ENCODE measurements at regions not wholly inside any gene's neighbourhood (a gene's known extent, or its start where the extent isn't known, plus 50 kb on each side); places are given as distances from the start of the nearest gene placed in this dataset.

DNA sequence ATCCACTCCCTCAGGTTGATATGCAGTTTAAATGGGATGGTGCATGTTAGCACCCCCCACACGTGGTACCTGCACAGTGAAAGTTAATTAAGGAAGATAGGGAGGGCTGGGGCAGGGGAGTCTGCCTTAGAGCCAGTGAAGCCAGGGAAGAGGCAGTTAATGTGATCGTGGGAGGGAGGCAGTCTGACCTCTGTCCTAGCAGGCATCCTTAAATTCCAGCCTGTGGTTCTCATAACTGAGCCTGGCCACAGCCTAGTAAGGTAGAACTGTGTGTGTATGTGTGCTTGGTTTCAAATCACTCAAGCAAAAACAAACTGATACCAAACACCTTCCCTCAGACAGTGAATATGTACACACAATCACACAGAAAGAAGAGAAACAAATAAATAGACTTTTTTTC lies 319.1 kb upstream of the TLE3 start:
- no peak overlapping the region for H2BK120ac ChIP-seq (ENCODE audit: low read depth, low read length)
- H3K4ac ChIP-seq (ENCODE audit: low read depth, low read length), result no peak overlapping the region
- no peak overlapping the region for H3K4me2 ChIP-seq (ENCODE audit: low read depth, low read length)
- TF ChIP-seq, protein P1, sequence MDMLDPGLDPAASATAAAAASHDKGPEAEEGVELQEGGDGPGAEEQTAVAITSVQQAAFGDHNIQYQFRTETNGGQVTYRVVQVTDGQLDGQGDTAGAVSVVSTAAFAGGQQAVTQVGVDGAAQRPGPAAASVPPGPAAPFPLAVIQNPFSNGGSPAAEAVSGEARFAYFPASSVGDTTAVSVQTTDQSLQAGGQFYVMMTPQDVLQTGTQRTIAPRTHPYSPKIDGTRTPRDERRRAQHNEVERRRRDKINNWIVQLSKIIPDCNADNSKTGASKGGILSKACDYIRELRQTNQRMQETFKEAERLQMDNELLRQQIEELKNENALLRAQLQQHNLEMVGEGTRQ (IDR thresholded peaks at IDR 0.05; ENCODE audit: low read depth, low read length), result no peak
- TF ChIP-seq POLR2A (IDR thresholded peaks at IDR 0.05; ENCODE audit: low read depth, low read length) (no peak), MXI1 (IDR thresholded peaks at IDR 0.05; ENCODE audit: borderline replicate concordance, low read depth, low read length) (no peak), FOS (IDR thresholded peaks at IDR 0.05; ENCODE audit: low read depth, low read length) (no peak), RFX5 (IDR thresholded peaks at IDR 0.05; ENCODE audit: low read depth, low read length) (no peak), CHD1 (IDR thresholded peaks at IDR 0.05; ENCODE audit: low read depth, low read length) (no peak), MAFK (IDR thresholded peaks at IDR 0.05; ENCODE audit: low read depth, low read length) (no peak), BHLHE40 (IDR thresholded peaks at IDR 0.05; ENCODE audit: low read depth, low read length) (no peak)
- TF ChIP-seq, protein P2, sequence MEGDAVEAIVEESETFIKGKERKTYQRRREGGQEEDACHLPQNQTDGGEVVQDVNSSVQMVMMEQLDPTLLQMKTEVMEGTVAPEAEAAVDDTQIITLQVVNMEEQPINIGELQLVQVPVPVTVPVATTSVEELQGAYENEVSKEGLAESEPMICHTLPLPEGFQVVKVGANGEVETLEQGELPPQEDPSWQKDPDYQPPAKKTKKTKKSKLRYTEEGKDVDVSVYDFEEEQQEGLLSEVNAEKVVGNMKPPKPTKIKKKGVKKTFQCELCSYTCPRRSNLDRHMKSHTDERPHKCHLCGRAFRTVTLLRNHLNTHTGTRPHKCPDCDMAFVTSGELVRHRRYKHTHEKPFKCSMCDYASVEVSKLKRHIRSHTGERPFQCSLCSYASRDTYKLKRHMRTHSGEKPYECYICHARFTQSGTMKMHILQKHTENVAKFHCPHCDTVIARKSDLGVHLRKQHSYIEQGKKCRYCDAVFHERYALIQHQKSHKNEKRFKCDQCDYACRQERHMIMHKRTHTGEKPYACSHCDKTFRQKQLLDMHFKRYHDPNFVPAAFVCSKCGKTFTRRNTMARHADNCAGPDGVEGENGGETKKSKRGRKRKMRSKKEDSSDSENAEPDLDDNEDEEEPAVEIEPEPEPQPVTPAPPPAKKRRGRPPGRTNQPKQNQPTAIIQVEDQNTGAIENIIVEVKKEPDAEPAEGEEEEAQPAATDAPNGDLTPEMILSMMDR (conservative IDR thresholded peaks at IDR 0.05; ENCODE audit: low read depth, low read length), result no peak
- H3K56ac ChIP-seq (ENCODE audit: extremely low read depth, insufficient read depth, low read length), result no peak overlapping the region
- ATAC-seq (ENCODE audit: low read depth) (no peak), DNase-seq (no peak)
- no peaks in the 10 kb centered on the region for H4K20me1 ChIP-seq (ENCODE audit: insufficient read depth, low read length)
- H2AFZ ChIP-seq (replicated peaks; ENCODE audit: low read length, poor library complexity), result no peak overlapping the region
- H3K4me1 ChIP-seq (ENCODE audit: control insufficient read depth, insufficient read depth, low read length), result no peaks in the 10 kb centered on the region
- no peak overlapping the region for H2BK5ac ChIP-seq (ENCODE audit: low read depth, low read length, poor library complexity, severe bottlenecking)
- no peak overlapping the region for H2AK5ac ChIP-seq (ENCODE audit: low read depth, low read length)
- no peaks in the 10 kb centered on the region for H3K36me3 ChIP-seq (ENCODE audit: control insufficient read depth, insufficient read depth, low read length)
- H4K8ac ChIP-seq (ENCODE audit: low read depth in 2 of 2, low read length in 2 of 2), result no peak overlapping the region
- POLR2A ChIA-PET (ENCODE audit: unreplicated experiment), result no interaction called here
- peaks cover 77% of the 10 kb centered on the region for H3K27me3 ChIP-seq (ENCODE audit: control insufficient read depth, insufficient read depth, low read length)
- CTCF ChIA-PET, result no interaction called here
- dilution Hi-C loops (cut with HindIII; ENCODE audit: low sequenced_read_pairs, unreplicated experiment), result no loop called here
- no peaks in the 10 kb centered on the region for H3K9me1 ChIP-seq (ENCODE audit: insufficient read depth, low read length)
- WGBS, 2 experiments (ENCODE audit: extremely low coverage in 2 of 2, insufficient read length in 1 of 2), result no CpG with 5 or more reads among the region's 2 CpGs
- H2BK20ac ChIP-seq (ENCODE audit: low read depth, low read length), result no peak overlapping the region
- H3K9me3 ChIP-seq (ENCODE audit: control insufficient read depth, insufficient read depth, low read length), result no peaks in the 10 kb centered on the region; the same call in 1 of the 2 replicates
- H3K18ac ChIP-seq (ENCODE audit: low read depth, low read length), result no peak overlapping the region
- H3K9ac ChIP-seq (ENCODE audit: low read depth, low read length), result no peak overlapping the region
- H3K27ac ChIP-seq (ENCODE audit: insufficient read depth, low read length), result no peak overlapping the region
- H4K91ac ChIP-seq (ENCODE audit: insufficient read depth, low read depth, low read length), result no peak overlapping the region
- in situ Hi-C loops (cut with MboI; ENCODE audit: low sequenced_read_pairs), result no loop called here
- no TSS peak for BruUV-seq (replicated peaks)
- intact Hi-C loops (cut with micrococcal nuclease), result no loop called here
- peak overlapping the region; percentile 20 for H2AK9ac ChIP-seq (replicated peaks; ENCODE audit: low read depth, low read length, poor library complexity)
- H3K79me1 ChIP-seq (ENCODE audit: low read depth in 1 of 2, low read length in 2 of 2), result no peaks in the 10 kb centered on the region
- no peak overlapping the region for H3K14ac ChIP-seq (replicated peaks; ENCODE audit: low read depth, low read length)
- no peak overlapping the region for H3K23ac ChIP-seq (ENCODE audit: low read depth, low read length)
- H3K4me3 ChIP-seq (ENCODE audit: insufficient read depth, low read depth, low read length), result no peak overlapping the region
- H4K5ac ChIP-seq (ENCODE audit: low read depth, low read length), result no peak overlapping the region
- H2BK15ac ChIP-seq (ENCODE audit: low read depth, low read length), result no peak overlapping the region
